ENCODE measurements at regions not wholly inside any gene's neighbourhood (a gene's known extent, or its start where the extent isn't known, plus 50 kb on each side); places are given as distances from the start of the nearest gene placed in this dataset.

DNA sequence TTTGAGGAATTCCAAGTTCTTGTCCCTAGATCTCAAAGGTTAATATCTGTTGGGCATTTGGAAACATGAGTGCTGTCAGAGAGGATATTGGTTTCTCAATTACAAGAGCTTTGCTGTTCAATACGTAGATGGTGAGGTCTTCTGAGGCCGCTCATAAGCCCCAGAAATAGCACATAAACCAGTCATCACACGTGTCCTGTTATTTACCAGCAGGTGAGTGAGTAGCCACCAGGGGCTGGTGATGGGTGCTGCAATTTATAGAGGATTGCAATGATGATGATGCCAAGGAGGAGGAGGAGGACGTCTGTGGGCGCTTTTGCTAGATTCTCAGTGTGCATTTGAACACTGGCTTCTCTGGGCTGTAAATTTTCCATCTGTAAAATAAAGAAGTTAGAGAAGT lies 89.0 kb downstream of the SALL1 start:
- no peak overlapping the region for H3K4me3 Mint-ChIP-seq

GRCh38 chr16:51061328-51061727 lies 89.7 kb downstream of the SALL1 start:
- DNase-seq (ENCODE audit: extremely low spot score, unreplicated experiment) = no peak
- Mint-ChIP-seq H3K4me3 (no peak overlapping the region), H3K36me3 (no peaks in the 10 kb centered on the region), H3K9me3 (no peaks in the 10 kb centered on the region), H3K27me3 (peaks cover 19% of the 10 kb centered on the region), H3K4me1 (ENCODE audit: unreplicated experiment) (peaks cover 4% of the 10 kb centered on the region), H3K27ac (no peak overlapping the region)
- TF ChIP-seq, protein P1, sequence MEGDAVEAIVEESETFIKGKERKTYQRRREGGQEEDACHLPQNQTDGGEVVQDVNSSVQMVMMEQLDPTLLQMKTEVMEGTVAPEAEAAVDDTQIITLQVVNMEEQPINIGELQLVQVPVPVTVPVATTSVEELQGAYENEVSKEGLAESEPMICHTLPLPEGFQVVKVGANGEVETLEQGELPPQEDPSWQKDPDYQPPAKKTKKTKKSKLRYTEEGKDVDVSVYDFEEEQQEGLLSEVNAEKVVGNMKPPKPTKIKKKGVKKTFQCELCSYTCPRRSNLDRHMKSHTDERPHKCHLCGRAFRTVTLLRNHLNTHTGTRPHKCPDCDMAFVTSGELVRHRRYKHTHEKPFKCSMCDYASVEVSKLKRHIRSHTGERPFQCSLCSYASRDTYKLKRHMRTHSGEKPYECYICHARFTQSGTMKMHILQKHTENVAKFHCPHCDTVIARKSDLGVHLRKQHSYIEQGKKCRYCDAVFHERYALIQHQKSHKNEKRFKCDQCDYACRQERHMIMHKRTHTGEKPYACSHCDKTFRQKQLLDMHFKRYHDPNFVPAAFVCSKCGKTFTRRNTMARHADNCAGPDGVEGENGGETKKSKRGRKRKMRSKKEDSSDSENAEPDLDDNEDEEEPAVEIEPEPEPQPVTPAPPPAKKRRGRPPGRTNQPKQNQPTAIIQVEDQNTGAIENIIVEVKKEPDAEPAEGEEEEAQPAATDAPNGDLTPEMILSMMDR (conservative IDR thresholded peaks at IDR 0.05) = no peak

More for the DNA sequence above, 89.0 kb downstream of the SALL1 start:
- Mint-ChIP-seq H3K36me3 (no peaks in the 10 kb centered on the region), H3K4me1 (ENCODE audit: unreplicated experiment) (peaks cover 4% of the 10 kb centered on the region), H3K27ac (no peak overlapping the region), H3K27me3 (peaks cover 13% of the 10 kb centered on the region), H3K9me3 (no peaks in the 10 kb centered on the region)
- TF ChIP-seq, protein P1 (conservative IDR thresholded peaks at IDR 0.05) = no peak
- DNase-seq (ENCODE audit: extremely low spot score, unreplicated experiment) = no peak

DNA sequence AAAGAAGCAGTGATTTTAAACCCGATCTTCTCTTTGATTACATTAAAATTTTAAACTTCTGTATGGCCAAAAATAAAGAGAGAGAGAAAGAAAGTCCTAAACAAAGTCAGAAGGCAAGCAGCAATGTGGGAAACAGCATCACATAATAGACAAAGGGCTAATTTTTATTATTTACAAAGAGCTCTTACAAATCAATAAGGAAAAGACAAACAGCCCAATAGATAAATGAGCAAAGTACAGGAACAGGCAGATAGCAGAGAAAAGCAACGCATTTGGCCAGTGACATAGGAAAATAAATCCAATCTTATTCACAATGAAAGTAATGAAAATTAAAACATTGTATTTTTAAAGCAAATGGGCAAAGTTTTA lies 93.1 kb downstream of the SALL1 start:
- H3K4me1 Mint-ChIP-seq (ENCODE audit: unreplicated experiment) = peaks cover under 1% of the 10 kb centered on the region
- TF ChIP-seq, protein P1 (conservative IDR thresholded peaks at IDR 0.05) = no peak
- H3K4me3 Mint-ChIP-seq = no peak overlapping the region
- no peaks in the 10 kb centered on the region for H3K36me3 Mint-ChIP-seq
- no peak overlapping the region for H3K27ac Mint-ChIP-seq
- H3K27me3 Mint-ChIP-seq = peaks cover 22% of the 10 kb centered on the region
- no peak for DNase-seq (ENCODE audit: extremely low spot score, unreplicated experiment)
- H3K9me3 Mint-ChIP-seq = no peaks in the 10 kb centered on the region

DNA sequence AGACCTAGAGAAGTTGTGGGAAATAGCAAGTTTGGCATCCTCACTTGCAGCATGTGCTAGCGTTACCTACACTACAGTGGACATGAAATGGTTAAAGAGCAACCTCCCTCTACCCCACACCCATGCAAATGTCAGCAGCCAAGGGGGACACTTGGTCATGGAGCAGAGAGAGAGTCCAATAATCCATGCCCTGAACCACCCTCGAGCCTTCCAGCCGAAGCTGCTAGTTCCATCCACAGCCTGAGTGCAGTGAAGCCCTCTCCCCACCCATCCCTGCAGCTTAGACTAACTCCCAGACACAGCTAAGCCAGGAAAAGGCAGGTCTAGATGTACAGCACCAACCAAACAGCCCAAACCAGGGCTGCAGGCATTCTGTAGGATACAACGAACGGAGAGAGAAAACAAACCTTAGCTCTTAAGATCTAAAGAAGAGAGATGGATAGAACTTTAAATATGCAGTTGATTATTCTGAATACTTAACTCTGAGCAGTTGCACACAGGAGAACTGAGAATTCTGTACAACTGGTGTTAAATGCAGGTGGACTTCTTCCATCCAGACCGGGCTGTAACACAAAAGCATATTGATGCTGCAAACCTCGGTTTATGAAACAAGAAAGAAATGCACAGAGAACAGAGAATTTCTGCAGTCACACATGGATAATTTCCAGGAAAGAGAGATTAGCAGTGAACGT lies 93.8 kb downstream of the SALL1 start:
- DNase-seq (ENCODE audit: extremely low spot score, unreplicated experiment) = no peak
- no peak overlapping the region for H3K27ac Mint-ChIP-seq
- no peaks in the 10 kb centered on the region for H3K36me3 Mint-ChIP-seq
- no peak overlapping the region for H3K4me3 Mint-ChIP-seq
- H3K4me1 Mint-ChIP-seq (ENCODE audit: unreplicated experiment) = no peaks in the 10 kb centered on the region
- peaks cover 22% of the 10 kb centered on the region for H3K27me3 Mint-ChIP-seq
- TF ChIP-seq, protein P1 (conservative IDR thresholded peaks at IDR 0.05) = no peak
- H3K9me3 Mint-ChIP-seq = no peaks in the 10 kb centered on the region

DNA sequence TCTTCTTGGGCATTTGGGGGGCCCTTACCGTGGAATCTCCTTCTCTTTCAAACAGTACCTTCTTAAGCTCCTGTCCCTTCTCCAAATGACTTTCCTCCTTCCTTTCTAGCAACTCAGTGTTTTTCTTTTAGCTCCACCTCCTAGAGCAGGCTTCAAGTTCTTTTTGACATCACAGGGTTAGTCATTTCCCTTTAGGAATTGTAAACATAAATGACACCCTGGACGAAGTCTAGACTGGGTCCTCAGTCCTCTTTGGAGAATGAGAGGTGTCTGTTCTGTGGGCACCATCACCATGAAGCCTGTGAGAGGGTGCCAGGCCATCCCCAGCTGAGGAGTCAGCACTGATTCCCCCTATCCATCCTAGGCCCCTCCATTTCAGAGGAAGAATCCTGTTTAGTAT lies 94.7 kb downstream of the SALL1 start:
- H3K9me3 Mint-ChIP-seq = no peaks in the 10 kb centered on the region
- no peaks in the 10 kb centered on the region for H3K4me1 Mint-ChIP-seq (ENCODE audit: unreplicated experiment)
- H3K4me3 Mint-ChIP-seq = no peak overlapping the region
- no peaks in the 10 kb centered on the region for H3K36me3 Mint-ChIP-seq
- TF ChIP-seq, protein P1 (conservative IDR thresholded peaks at IDR 0.05) = no peak
- H3K27ac Mint-ChIP-seq = no peak overlapping the region
- DNase-seq (ENCODE audit: extremely low spot score, unreplicated experiment) = no peak
- H3K27me3 Mint-ChIP-seq = peaks cover 22% of the 10 kb centered on the region

Data from type B pancreatic cell (in vitro differentiated cells).